SK-N-SH (cell line): ENCODE measurements at regions not wholly inside any gene's neighbourhood (a gene's known extent, or its start where the extent isn't known, plus 50 kb on each side); places are given as distances from the start of the nearest gene placed in this dataset.

Experiments used
- CTCF ChIA-PET: fragments of 300-600, 350-600 bp; formaldehyde crosslinking; extraction: SDS; loops from one replicate; lab custom pipeline; 2021; lab: Yijun Ruan, JAX
- POLR2A ChIA-PET: fragments of 350-600 bp; sonication (Branson Sonifier 250); formaldehyde crosslinking; extraction: SDS; loops from one replicate; lab custom pipeline; 2020; ENCODE audit warnings: antibody characterized with exemption, inconsistent platforms; lab: Yijun Ruan, JAX
- DNase-seq: peaks from one replicate; pipeline ENCODE4 v3.0.0; 2012
- H2AFZ ChIP-seq: fragments of 200-600 bp; sonication (generic); 2 replicates; pipeline ENCODE4 v1.8.1; 2016; ENCODE audit warnings: antibody characterized with exemption, mild to moderate bottlenecking, low read depth
- H3F3A ChIP-seq: fragments of 200-600 bp; sonication (generic); replicated peaks from 2 replicates; pipeline ENCODE3; 2016; ENCODE audit warnings: antibody characterized with exemption, mild to moderate bottlenecking; ENCODE audit not compliant: insufficient read depth
- H3K27ac ChIP-seq, 2 experiments: fragments of 200-500 bp in 1 of 2; fragments of 200-600 bp in 1 of 2; sonication (Bioruptor generic) in 1 of 2; sonication (generic), shearing (Covaris generic) in 1 of 2; 2 replicates each; pipeline versions ENCODE4 v1.5.1 to v1.6.1; 2014 to 2016; ENCODE audit warnings: low read depth in 2 of 2, inconsistent platforms in 1 of 2, low read length in 1 of 2, mild to moderate bottlenecking in 1 of 2, mixed read lengths in 1 of 2
- H3K27me3 ChIP-seq: fragments of 200-600 bp; sonication (generic), shearing (Covaris generic); 2 replicates; pipeline ENCODE4 v1.6.1; 2016; ENCODE audit warnings: mixed run types; ENCODE audit not compliant: insufficient read depth
- H3K36me3 ChIP-seq, 2 experiments: fragments of 200-500 bp in 1 of 2; fragments of 200-600 bp in 1 of 2; sonication (Bioruptor generic) in 1 of 2; sonication (generic) in 1 of 2; replicated peaks in 1 of 2; 2 replicates each; pipeline versions ENCODE3 to v1.5.1; 2014 to 2016; ENCODE audit warnings: low read length in 1 of 2, mild to moderate bottlenecking in 1 of 2; ENCODE audit not compliant: insufficient read depth in 2 of 2, control insufficient read depth in 1 of 2
- H3K4me1 ChIP-seq, 2 experiments: fragments of 200-500 bp in 1 of 2; fragments of 200-600 bp in 1 of 2; sonication (Bioruptor generic) in 1 of 2; sonication (generic), shearing (Covaris generic) in 1 of 2; 2 replicates each; pipeline versions ENCODE4 v1.5.1 to v1.6.1; 2014 to 2016; ENCODE audit warnings: low read depth in 1 of 2, low read length in 1 of 2, mixed run types in 1 of 2; ENCODE audit not compliant: insufficient read depth in 2 of 2, control insufficient read depth in 1 of 2
- H3K4me2 ChIP-seq: fragments of 200-600 bp; sonication (generic), shearing (Covaris generic); 2 replicates; pipeline ENCODE4 v1.6.1; 2017; ENCODE audit warnings: mixed run types
- H3K4me3 ChIP-seq, 2 experiments: fragments of 200-500 bp in 1 of 2; fragments of 200-600 bp in 1 of 2; sonication (Bioruptor generic) in 1 of 2; sonication (generic), shearing (Covaris generic) in 1 of 2; 2 replicates each; pipeline versions ENCODE4 v1.5.1 to v1.8.1; 2014 to 2016; ENCODE audit warnings: low read depth in 2 of 2, inconsistent platforms in 1 of 2, low read length in 1 of 2, mild to moderate bottlenecking in 1 of 2, mixed read lengths in 1 of 2, moderate library complexity in 1 of 2
- H3K79me2 ChIP-seq: fragments of 200-600 bp; sonication (generic); 2 replicates; pipeline ENCODE4 v1.8.1; 2017; ENCODE audit warnings: mild to moderate bottlenecking; ENCODE audit not compliant: insufficient read depth
- H3K9ac ChIP-seq: fragments of 200-600 bp; sonication (generic); 2 replicates; pipeline ENCODE4 v1.6.1; 2017; ENCODE audit warnings: mixed run types
- H3K9me2 ChIP-seq: fragments of 200-600 bp; sonication (generic); 2 replicates; pipeline ENCODE4 v1.6.1; 2017; ENCODE audit warnings: mixed run types
- H3K9me3 ChIP-seq: fragments of 200-600 bp; sonication (generic); 2 replicates; pipeline ENCODE4 v1.6.1; 2017; ENCODE audit warnings: mixed run types, mild to moderate bottlenecking, moderate library complexity
- H4K20me1 ChIP-seq: fragments of 200-600 bp; sonication (generic); 2 replicates; pipeline ENCODE4 v1.6.1; 2017; ENCODE audit warnings: mild to moderate bottlenecking, mixed run types; ENCODE audit not compliant: insufficient read depth
- CHD2 ChIP-seq: fragments of 150-350 bp; IDR thresholded peaks from 2 replicates; pipeline ENCODE4 v1.6.1; 2018; ENCODE audit warnings: low read length; ENCODE audit not compliant: partially characterized antibody
- FOSL2 ChIP-seq: IDR thresholded peaks from 2 replicates; pipeline ENCODE4 v1.4.0; 2012; ENCODE audit warnings: low read depth, mild to moderate bottlenecking, moderate library complexity, borderline replicate concordance
- FOXM1 ChIP-seq: IDR thresholded peaks from 2 replicates; pipeline ENCODE4 v1.4.0; 2012; ENCODE audit warnings: low read depth, mild to moderate bottlenecking
- NFIC ChIP-seq: IDR thresholded peaks from 2 replicates; pipeline ENCODE4 v1.4.0; 2012; ENCODE audit warnings: borderline replicate concordance
- RCOR1 ChIP-seq: fragments of 150-350 bp; IDR thresholded peaks from 2 replicates; pipeline ENCODE4 v1.6.1; 2017; ENCODE audit warnings: antibody characterized with exemption, low read length
- USF1 ChIP-seq: IDR thresholded peaks from 2 replicates; pipeline ENCODE4 v1.4.0; 2012; ENCODE audit warnings: low read depth, borderline replicate concordance
- ZBTB33 ChIP-seq: IDR thresholded peaks from 2 replicates; pipeline ENCODE4 v1.4.0; 2012; ENCODE audit warnings: low read depth, borderline replicate concordance
- WGBS: methylation state at CpG from one replicate; pipeline ENCODE4 v1.1.6; 2017; ENCODE audit warnings: low lambda C conversion rate; 5-methylcytosine and 5-hydroxymethylcytosine counted together

- H4K20me1 ChIP-seq, result no peaks in the 10 kb centered on the region
- ChIA-PET POLR2A (no interaction called here), CTCF (interaction anchor here (1.5 kb wide), 1 partner anchor 24 kb away, joined by 3 read pairs; no protein-coding TSS in a partner anchor)
- H3K36me3 ChIP-seq, result no peaks in the 10 kb centered on the region
- no peak overlapping the region for H3K4me3 ChIP-seq
- H3K9me3 ChIP-seq, result no peaks in the 10 kb centered on the region
- no peaks in the 10 kb centered on the region for H3K9me2 ChIP-seq
- no peak overlapping the region for H3K4me2 ChIP-seq
- no peak overlapping the region; the same call in 1 of the 2 replicates for H3K9ac ChIP-seq
- WGBS, result 93% methylated on average over 1 of the region's 1 CpG
- H3K4me1 ChIP-seq, result peaks cover 0 to 18% of the 10 kb centered on the region in 2 experiments; a peak in 1 of 4 replicates
- no peaks in the 10 kb centered on the region for H3K27me3 ChIP-seq
- TF ChIP-seq CHD2, result no peak
- no peak for TF ChIP-seq RCOR1
- TF ChIP-seq ZBTB33, result no peak
- no peak for TF ChIP-seq USF1
- TF ChIP-seq NFIC, result no peak
- peak overlapping the region in 1 of 2 experiments; percentile 56; a peak in 2 of 4 replicates for H3K27ac ChIP-seq
- peaks cover 20% of the 10 kb centered on the region for H3F3A ChIP-seq
- DNase-seq, result no peak
- no peaks in the 10 kb centered on the region for H3K79me2 ChIP-seq
- H2AFZ ChIP-seq, result peak overlapping the region; percentile 19; the same call in 1 of the 2 replicates
Measured at GRCh38 chr6:121515630-121516265, 80.3 kb downstream of the GJA1 start.

- Histone ChIP-seq H3K9me3 (no peaks in the 10 kb centered on the region), H3K9ac (no peak overlapping the region), H3F3A (peaks cover 26% of the 10 kb centered on the region), H3K4me2 (no peak overlapping the region), H3K9me2 (no peaks in the 10 kb centered on the region), H3K4me1 (peaks cover 0 to 21% of the 10 kb centered on the region in 2 experiments; a peak in 2 of 4 replicates), H3K4me3 (no peak overlapping the region), H3K27me3 (no peaks in the 10 kb centered on the region), H4K20me1 (no peaks in the 10 kb centered on the region), H2AFZ (no peak overlapping the region), H3K79me2 (no peaks in the 10 kb centered on the region), H3K36me3 (no peaks in the 10 kb centered on the region), H3K27ac (peak overlapping the region in 1 of 2 experiments; percentile 56; a peak in 1 of 4 replicates)
- ChIA-PET POLR2A (no interaction called here), CTCF (interaction anchor here (1.1 to 2.2 kb wide), 3 partner anchors 13 to 333 kb away, joined by 3 to 5 read pairs (median 3); no protein-coding TSS in a partner anchor)
- TF ChIP-seq FOSL2, result no peak
- TF ChIP-seq FOXM1, result no peak
- DNase-seq, result no peak
- 82% methylated on average over 6 of the region's 6 CpGs for WGBS
Measured at GRCh38 chr6:121516331-121516730, 80.9 kb downstream of the GJA1 start.
